ENCODE measurements at regions not wholly inside any gene's neighbourhood (a gene's known extent, or its start where the extent isn't known, plus 50 kb on each side); places are given as distances from the start of the nearest gene placed in this dataset.

DNA sequence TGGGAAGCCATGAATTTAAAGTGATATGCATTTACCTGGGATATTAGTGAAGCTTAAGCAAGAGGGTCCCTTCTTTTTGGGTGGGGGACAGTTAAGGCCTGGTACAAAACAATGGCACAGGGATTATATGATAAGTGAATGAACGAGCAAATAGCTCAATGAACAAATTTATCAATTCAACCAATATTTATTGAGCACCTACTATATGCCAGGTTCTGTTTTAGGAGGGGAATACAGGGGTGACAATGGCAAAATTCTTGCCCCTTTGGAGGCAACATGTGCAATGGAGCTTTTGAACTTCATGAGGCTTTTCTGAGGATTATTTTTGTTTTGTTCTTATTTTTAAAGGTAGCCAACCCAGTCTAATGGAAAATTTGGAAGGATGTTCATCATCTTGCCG lies 68.2 kb downstream of the FOXD2 start:
- no peak for TF ChIP-seq POLR2A (IDR thresholded peaks at IDR 0.05; ENCODE audit: low read length)
- TF ChIP-seq GATA1 (IDR thresholded peaks at IDR 0.05; ENCODE audit: low read depth, low read length), result no peak
